ENCODE measurements at regions not wholly inside any gene's neighbourhood (a gene's known extent, or its start where the extent isn't known, plus 50 kb on each side); places are given as distances from the start of the nearest gene placed in this dataset.

DNA sequence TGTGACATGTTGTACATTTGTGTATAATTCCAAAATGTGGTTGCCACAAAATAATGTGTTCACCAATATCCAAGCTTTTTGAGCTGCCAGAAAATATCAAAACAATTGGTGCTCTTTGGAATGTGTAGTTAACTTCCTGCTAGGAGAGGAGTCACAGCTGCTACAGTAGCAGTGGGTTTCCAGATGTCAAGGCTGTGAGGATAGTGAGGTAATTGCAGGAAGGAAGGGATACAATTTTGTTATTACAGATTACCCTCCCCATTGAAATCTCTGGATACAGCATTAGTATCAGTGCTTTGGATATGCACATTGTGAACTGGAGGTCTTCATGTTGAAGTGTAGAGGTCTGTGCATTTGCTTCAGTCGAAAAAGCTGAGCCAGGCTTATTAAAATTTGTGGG lies 253.2 kb downstream of the PTPRC start:
- no peak overlapping the region for H3K27ac Mint-ChIP-seq (ENCODE audit: low read depth)
- H3K4me1 Mint-ChIP-seq, result no peaks in the 10 kb centered on the region
- no peaks in the 10 kb centered on the region for H3K27me3 Mint-ChIP-seq
- no peak for ATAC-seq (replicated peaks; ENCODE audit: extremely low read depth, poor library complexity, severe bottlenecking)
- no peaks in the 10 kb centered on the region for H3K9me3 Mint-ChIP-seq
- H3K4me3 Mint-ChIP-seq, result no peak overlapping the region
- DNase-seq (ENCODE audit: low spot score in 2 of 2), result no peak
- peaks cover 7% of the 10 kb centered on the region for H3K36me3 Mint-ChIP-seq (ENCODE audit: insufficient read depth)

DNA sequence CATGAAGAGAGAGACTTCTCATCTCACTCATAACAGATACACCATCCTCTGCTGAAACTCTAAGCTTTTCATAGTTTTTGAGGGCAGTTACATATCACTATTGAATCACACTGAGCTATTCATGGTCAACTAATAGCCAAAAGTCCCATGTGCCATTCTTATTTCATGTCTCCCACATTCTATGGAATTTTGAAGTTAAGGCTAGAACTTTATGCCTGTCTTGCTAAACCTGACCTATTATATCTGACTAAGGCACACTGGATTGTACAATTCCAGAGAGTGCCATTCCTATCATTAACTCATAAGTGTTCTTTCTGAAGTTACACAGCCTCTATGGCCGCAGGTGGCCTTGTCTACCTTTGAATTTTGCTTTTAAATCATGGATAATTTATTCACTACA lies 254.3 kb downstream of the PTPRC start:
- Mint-ChIP-seq H3K9me3 (no peaks in the 10 kb centered on the region), H3K36me3 (ENCODE audit: insufficient read depth) (peaks cover 7% of the 10 kb centered on the region), H3K4me3 (no peak overlapping the region), H3K4me1 (no peaks in the 10 kb centered on the region), H3K27ac (ENCODE audit: low read depth) (no peak overlapping the region), H3K27me3 (no peaks in the 10 kb centered on the region)
- DNase-seq (ENCODE audit: low spot score in 2 of 2) (no peak), ATAC-seq (replicated peaks; ENCODE audit: extremely low read depth, poor library complexity, severe bottlenecking) (no peak)

DNA sequence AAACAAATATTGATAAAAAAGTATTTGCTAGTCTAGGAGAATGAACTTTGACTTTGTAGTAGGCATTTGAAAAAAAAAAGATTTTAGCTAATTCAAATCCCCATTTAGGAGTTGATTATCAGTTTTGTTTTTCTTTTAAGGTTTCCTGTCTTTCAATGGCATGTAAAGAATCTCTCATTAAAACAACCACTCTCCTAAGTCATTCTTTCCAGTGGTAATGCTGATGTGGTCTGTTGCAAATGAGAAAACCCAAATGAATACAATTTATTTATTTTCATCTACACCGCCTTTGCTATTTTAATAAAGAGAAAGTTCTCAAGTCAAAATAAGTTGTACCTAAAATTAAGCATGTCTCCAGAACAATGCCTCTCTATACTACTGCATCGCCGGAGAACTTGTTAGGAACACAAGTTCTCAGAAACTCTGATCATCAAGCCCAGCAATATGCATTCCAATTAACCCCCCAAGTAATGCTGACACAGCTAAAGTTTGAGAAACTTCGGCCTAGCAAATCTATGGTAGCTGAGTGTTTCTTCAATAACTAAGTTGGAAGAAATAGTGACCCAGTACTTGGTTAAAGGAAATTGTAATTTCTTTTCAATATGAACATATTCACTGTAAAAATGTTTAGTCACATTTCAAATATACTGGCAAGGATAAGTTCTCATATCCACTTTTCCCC lies 255.1 kb downstream of the PTPRC start:
- H3K4me1 Mint-ChIP-seq, result no peaks in the 10 kb centered on the region
- no peaks in the 10 kb centered on the region for H3K27me3 Mint-ChIP-seq
- no peak for DNase-seq (ENCODE audit: low spot score in 2 of 2)
- no peak for ATAC-seq (replicated peaks; ENCODE audit: extremely low read depth, poor library complexity, severe bottlenecking)
- H3K36me3 Mint-ChIP-seq (ENCODE audit: insufficient read depth), result peaks cover 7% of the 10 kb centered on the region
- no peak overlapping the region for H3K27ac Mint-ChIP-seq (ENCODE audit: low read depth)
- H3K4me3 Mint-ChIP-seq, result no peak overlapping the region
- no peaks in the 10 kb centered on the region for H3K9me3 Mint-ChIP-seq

DNA sequence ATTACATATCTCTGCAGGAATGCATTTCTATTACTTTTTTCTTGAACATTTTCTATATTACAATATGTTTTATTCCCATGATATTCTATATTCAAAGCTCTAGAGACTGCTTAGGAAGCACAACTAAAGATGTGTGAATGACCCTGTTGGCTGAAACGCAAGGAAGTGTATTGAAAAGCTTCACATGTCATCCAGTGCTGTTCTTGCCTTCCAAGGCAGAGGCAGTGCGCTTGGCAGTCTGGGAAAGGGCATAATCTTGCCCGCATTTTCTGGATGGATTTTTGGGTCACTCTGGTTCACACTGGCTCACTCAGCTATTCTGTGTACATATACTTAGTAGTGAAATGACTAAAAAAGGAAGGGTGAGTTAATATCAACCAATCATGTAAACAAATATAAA lies 262.4 kb downstream of the PTPRC start:
- H3K36me3 Mint-ChIP-seq (ENCODE audit: insufficient read depth), result peaks cover 4% of the 10 kb centered on the region

DNA sequence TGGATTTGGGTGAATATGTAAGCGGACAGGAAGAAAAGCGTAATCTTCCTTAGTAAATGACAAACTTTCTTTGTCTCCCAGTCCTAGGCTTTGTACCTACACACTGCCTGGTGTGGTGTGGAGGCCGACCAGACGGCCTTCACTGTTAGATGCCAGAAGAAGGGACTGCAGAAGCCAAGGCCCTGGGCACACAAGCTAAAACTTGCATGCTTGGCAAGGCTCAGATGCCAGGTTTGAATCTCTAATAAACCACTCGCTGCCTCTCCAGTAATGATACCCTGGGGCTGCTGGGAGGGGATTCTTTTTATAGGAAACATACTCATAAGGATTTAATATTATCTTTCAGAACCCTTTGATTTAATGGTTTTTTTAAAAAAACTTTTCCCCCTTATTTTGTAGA lies 263.8 kb downstream of the PTPRC start:
- Mint-ChIP-seq H3K4me3 (no peak overlapping the region), H3K36me3 (ENCODE audit: insufficient read depth) (peaks cover 4% of the 10 kb centered on the region), H3K9me3 (no peaks in the 10 kb centered on the region), H3K27me3 (no peaks in the 10 kb centered on the region), H3K4me1 (no peaks in the 10 kb centered on the region), H3K27ac (ENCODE audit: low read depth) (no peak overlapping the region)
- ATAC-seq (replicated peaks; ENCODE audit: extremely low read depth, poor library complexity, severe bottlenecking), result no peak
- DNase-seq (ENCODE audit: low spot score in 2 of 2), result no peak

More for the DNA sequence above, 262.4 kb downstream of the PTPRC start:
- no peak overlapping the region for H3K4me3 Mint-ChIP-seq
- no peaks in the 10 kb centered on the region for H3K9me3 Mint-ChIP-seq
- no peak for ATAC-seq (replicated peaks; ENCODE audit: extremely low read depth, poor library complexity, severe bottlenecking)
- DNase-seq (ENCODE audit: low spot score in 2 of 2), result no peak
- no peaks in the 10 kb centered on the region for H3K4me1 Mint-ChIP-seq
- no peaks in the 10 kb centered on the region for H3K27me3 Mint-ChIP-seq
- H3K27ac Mint-ChIP-seq (ENCODE audit: low read depth), result no peak overlapping the region

DNA sequence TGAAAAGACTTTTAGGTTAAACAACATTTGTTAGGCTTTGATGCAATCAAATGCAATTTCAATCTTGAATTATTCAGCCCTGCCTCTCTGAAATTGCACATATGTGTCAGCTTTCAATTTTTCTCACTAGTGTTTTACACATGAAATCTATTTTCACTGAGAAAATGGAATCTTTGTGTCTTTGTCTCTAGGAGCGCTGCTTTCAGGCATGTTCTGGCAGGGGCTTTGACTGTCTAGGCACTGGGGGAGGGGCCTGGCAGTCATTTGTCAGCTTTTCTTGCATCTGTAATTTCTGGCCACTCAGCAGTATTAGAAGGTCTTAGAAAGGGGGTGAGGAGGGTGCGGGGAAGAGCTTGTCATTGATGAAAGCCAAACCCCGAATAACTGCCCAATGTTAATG lies 264.4 kb downstream of the PTPRC start:
- DNase-seq (ENCODE audit: low spot score in 2 of 2), result no peak
- ATAC-seq (replicated peaks; ENCODE audit: extremely low read depth, poor library complexity, severe bottlenecking), result no peak
- no peak overlapping the region for H3K4me3 Mint-ChIP-seq
- H3K27ac Mint-ChIP-seq (ENCODE audit: low read depth), result no peak overlapping the region
- no peaks in the 10 kb centered on the region for H3K9me3 Mint-ChIP-seq
- H3K36me3 Mint-ChIP-seq (ENCODE audit: insufficient read depth), result peaks cover 4% of the 10 kb centered on the region
- H3K27me3 Mint-ChIP-seq, result no peaks in the 10 kb centered on the region
- H3K4me1 Mint-ChIP-seq, result no peaks in the 10 kb centered on the region

DNA sequence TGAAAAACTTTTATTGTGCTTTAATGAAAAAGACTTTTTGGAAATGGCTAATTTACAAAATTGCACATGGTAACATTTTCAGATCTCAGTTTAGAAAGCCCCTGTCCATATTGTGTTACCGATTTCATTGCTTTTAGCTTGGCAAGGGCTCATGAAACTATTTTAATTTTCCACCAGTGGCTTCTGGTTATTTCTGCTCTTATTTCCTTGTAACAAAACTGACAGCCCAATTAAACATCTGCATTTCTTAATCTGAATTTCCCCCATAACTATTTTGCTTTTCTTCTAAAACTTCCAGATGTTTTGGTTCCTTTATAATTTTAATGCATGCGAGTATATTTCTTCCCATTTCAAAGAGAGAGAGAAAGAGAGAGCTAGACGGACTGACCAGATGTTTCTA lies 264.8 kb downstream of the PTPRC start:
- Mint-ChIP-seq H3K27me3 (no peaks in the 10 kb centered on the region), H3K9me3 (no peaks in the 10 kb centered on the region), H3K27ac (ENCODE audit: low read depth) (no peak overlapping the region), H3K36me3 (ENCODE audit: insufficient read depth) (peaks cover 4% of the 10 kb centered on the region), H3K4me1 (no peaks in the 10 kb centered on the region), H3K4me3 (no peak overlapping the region)
- no peak for ATAC-seq (replicated peaks; ENCODE audit: extremely low read depth, poor library complexity, severe bottlenecking)
- DNase-seq (ENCODE audit: low spot score in 2 of 2), result no peak

DNA sequence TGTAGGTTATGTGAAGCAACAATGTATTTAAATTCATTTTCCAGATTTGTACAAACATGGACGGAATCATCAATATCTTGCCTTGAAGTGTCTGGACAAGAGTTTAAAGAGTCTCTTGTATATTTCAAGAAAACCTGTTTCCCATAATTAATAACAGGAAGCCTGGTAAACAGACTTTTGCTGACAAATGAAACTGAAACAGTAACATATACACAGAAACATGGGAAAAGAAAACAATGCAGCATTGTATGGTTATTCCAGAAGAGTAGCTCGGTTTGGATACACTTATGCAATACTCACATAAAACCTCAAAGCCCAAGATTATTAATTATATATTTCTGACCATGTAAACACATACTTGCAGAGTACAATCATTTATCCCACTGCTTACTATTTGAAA lies 265.5 kb downstream of the PTPRC start:
- DNase-seq (ENCODE audit: low spot score in 2 of 2) (no peak), ATAC-seq (replicated peaks; ENCODE audit: extremely low read depth, poor library complexity, severe bottlenecking) (no peak)
- Mint-ChIP-seq H3K4me1 (no peaks in the 10 kb centered on the region), H3K9me3 (no peaks in the 10 kb centered on the region), H3K36me3 (ENCODE audit: insufficient read depth) (peaks cover 4% of the 10 kb centered on the region), H3K27ac (ENCODE audit: low read depth) (no peak overlapping the region), H3K4me3 (no peak overlapping the region), H3K27me3 (no peaks in the 10 kb centered on the region)

DNA sequence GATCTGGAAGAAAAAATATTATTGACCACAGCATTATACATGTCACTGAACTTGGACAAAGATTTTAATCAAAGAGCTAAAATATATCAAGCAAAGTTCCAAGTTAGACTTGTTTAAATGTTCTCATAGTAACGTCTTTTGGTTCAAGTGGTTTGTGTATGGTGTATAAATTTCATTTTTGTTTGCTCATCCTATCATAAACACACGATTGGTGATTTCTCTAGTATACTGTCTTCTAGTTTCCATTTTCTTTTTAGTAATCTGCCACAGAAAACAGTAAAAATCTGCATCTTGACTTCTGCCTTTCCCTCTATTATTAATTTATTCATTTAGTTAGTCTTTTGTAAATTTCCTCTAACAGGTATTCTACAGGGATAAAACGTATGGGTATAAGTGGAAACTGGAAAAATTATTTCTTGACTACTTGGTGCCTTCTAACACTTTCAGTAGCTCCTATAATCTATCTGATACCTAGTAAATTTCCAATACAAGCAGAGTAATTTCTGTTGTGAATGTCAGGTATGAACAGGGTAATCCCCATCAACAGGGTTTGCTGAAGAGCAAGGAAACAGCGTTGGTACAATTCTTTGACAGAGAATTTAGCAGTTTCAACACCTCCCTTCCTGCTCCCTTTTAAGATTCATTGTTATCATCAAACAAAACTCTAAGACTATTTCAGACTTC lies 268.0 kb downstream of the PTPRC start:
- ATAC-seq (replicated peaks; ENCODE audit: extremely low read depth, poor library complexity, severe bottlenecking), result no peak
- Mint-ChIP-seq H3K27ac (ENCODE audit: low read depth) (no peak overlapping the region), H3K9me3 (no peaks in the 10 kb centered on the region), H3K27me3 (no peaks in the 10 kb centered on the region), H3K4me1 (no peaks in the 10 kb centered on the region), H3K4me3 (no peak overlapping the region), H3K36me3 (ENCODE audit: insufficient read depth) (peaks cover 2% of the 10 kb centered on the region)
- DNase-seq (ENCODE audit: low spot score in 2 of 2), result no peak

DNA sequence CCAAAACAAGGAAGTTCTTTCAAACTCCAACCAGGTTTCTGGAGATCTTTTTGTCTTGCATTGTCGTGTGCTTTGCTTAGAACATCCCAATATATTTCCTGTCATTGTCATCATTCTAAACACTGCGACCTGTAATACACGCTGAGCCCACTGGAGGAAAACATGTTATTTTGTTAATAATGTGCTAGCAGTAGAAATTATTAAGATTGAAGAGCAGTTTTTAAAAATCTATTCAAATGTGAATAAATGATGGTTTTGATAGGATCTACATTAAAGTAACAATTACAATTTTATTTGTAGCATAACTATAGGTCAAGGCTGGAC lies 268.5 kb downstream of the PTPRC start:
- ATAC-seq (replicated peaks; ENCODE audit: extremely low read depth, poor library complexity, severe bottlenecking) (no peak), DNase-seq (ENCODE audit: low spot score in 2 of 2) (no peak)
- no peaks in the 10 kb centered on the region for H3K4me1 Mint-ChIP-seq
- H3K9me3 Mint-ChIP-seq, result no peaks in the 10 kb centered on the region
- H3K27me3 Mint-ChIP-seq, result no peaks in the 10 kb centered on the region
- no peak overlapping the region for H3K4me3 Mint-ChIP-seq
- H3K36me3 Mint-ChIP-seq (ENCODE audit: insufficient read depth), result peaks cover 2% of the 10 kb centered on the region
- H3K27ac Mint-ChIP-seq (ENCODE audit: low read depth), result no peak overlapping the region

DNA sequence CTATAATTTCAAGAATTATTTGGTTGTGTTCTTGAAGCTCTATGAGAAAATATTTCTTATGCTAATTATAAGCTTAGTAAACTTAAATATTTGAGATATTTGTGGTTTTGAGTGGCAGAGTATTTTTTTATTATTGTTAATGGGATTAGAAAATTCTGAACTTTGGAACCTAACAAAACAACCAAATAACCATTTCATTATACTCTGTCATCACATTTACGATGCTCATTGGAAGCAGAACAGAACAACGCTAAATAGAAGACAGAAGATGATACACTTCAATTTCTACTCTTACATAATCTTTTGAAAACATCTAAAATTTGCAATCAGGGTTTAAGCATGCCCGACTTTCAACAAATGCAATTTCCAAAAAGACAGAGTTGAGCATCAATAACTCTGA lies 270.2 kb downstream of the PTPRC start:
- no peak overlapping the region for H3K4me3 Mint-ChIP-seq
- no peaks in the 10 kb centered on the region for H3K9me3 Mint-ChIP-seq
- H3K36me3 Mint-ChIP-seq (ENCODE audit: insufficient read depth), result peaks cover 2% of the 10 kb centered on the region
- DNase-seq (ENCODE audit: low spot score in 2 of 2) (no peak), ATAC-seq (replicated peaks; ENCODE audit: extremely low read depth, poor library complexity, severe bottlenecking) (no peak)
- H3K4me1 Mint-ChIP-seq, result no peaks in the 10 kb centered on the region
- no peaks in the 10 kb centered on the region for H3K27me3 Mint-ChIP-seq
- H3K27ac Mint-ChIP-seq (ENCODE audit: low read depth), result no peak overlapping the region

DNA sequence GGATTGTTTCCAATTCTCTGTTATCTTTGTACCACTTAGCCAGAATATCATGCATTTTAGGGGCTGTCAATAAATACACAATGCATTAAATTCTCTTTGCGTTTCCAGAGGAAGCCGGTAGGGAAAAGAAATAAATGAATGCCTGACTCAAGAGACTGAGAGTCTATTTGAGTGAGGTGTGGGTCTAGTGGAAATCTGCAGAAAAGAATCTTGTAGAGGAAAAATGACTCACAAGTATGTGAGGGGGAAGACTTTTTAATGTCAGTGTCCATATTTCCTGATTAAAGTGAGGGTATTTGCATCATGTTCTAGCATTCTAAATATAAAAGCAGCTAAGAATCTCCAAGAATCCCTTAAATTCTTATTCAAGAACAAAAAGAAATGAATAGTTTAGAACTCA lies 271.1 kb downstream of the PTPRC start:
- H3K27ac Mint-ChIP-seq (ENCODE audit: low read depth), result no peak overlapping the region
- H3K27me3 Mint-ChIP-seq, result no peaks in the 10 kb centered on the region
- no peaks in the 10 kb centered on the region for H3K4me1 Mint-ChIP-seq
- H3K9me3 Mint-ChIP-seq, result no peaks in the 10 kb centered on the region
- H3K36me3 Mint-ChIP-seq (ENCODE audit: insufficient read depth), result peaks cover 2% of the 10 kb centered on the region
- no peak overlapping the region for H3K4me3 Mint-ChIP-seq
- no peak for ATAC-seq (replicated peaks; ENCODE audit: extremely low read depth, poor library complexity, severe bottlenecking)
- DNase-seq (ENCODE audit: low spot score in 2 of 2), result no peak

DNA sequence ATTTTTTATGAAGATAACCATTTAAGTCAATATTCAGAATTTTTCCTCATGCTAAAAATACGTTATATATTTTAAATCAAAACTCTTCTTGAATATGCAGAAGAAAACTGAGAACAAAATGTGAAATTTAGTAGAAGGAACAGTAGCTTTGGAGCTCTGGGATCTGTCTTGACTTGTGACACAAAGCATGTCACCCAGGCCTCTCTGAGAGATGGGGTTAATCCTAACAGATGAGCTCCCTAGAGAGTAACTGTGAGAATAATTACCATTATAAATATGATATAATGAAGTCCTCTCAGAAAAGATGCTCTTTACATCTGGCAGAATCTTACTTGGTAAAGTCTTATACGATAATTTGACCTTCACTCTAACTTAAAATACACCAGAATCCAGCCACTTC lies 272.0 kb downstream of the PTPRC start:
- no peak overlapping the region for H3K27ac Mint-ChIP-seq (ENCODE audit: low read depth)
- ATAC-seq (replicated peaks; ENCODE audit: extremely low read depth, poor library complexity, severe bottlenecking), result no peak
- H3K36me3 Mint-ChIP-seq (ENCODE audit: insufficient read depth), result peaks cover 1% of the 10 kb centered on the region
- no peak overlapping the region for H3K4me3 Mint-ChIP-seq
- no peaks in the 10 kb centered on the region for H3K4me1 Mint-ChIP-seq
- no peaks in the 10 kb centered on the region for H3K9me3 Mint-ChIP-seq
- no peaks in the 10 kb centered on the region for H3K27me3 Mint-ChIP-seq
- DNase-seq (ENCODE audit: low spot score in 2 of 2), result no peak
